ENCODE measurements at regions not wholly inside any gene's neighbourhood (a gene's known extent, or its start where the extent isn't known, plus 50 kb on each side); places are given as distances from the start of the nearest gene placed in this dataset.

DNA sequence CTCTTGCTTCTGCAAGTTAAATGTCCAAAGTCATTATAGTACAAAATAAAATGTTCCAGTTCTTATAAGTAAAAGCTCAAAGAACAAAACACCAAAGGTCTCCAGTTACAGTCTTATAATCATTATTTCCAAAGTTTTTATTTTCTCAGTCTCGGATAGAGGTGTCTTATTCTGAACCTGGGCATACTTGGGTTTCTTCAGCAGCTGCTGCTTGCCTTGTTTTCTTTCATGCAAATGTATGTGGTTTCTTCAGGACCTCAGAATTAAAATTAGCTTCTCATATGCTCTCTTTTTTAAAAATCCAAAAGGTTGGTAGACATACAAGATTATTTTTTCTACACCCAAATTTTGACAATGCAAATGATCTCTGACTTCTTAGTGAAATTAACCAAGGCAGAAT lies 383.0 kb downstream of the METTL4 start:
- no peak overlapping the region for H3K4me2 ChIP-seq (ENCODE audit: low read length)
- ATAC-seq (no peak), DNase-seq (ENCODE audit: low read depth, low spot score) (no peak)
- intact Hi-C loops (cut with micrococcal nuclease), result no loop called here
- TF ChIP-seq ZFX (IDR thresholded peaks at IDR 0.05) (no peak), YY1 (IDR thresholded peaks at IDR 0.05; ENCODE audit: extremely low read depth, insufficient replicate concordance, low read depth, low read length) (no peak), CTCF (IDR thresholded peaks at IDR 0.05 in 2 of 3, conservative IDR thresholded peaks at IDR 0.05 in 1 of 3; ENCODE audit: borderline replicate concordance in 1 of 3, insufficient read depth in 1 of 3, low read depth in 2 of 3, low read length in 2 of 3) (no peak), SRF (IDR thresholded peaks at IDR 0.05; ENCODE audit: low read depth) (no peak), EGR1 (IDR thresholded peaks at IDR 0.05; ENCODE audit: low read depth) (no peak), RAD21 (IDR thresholded peaks at IDR 0.05; ENCODE audit: low read depth) (no peak), CBX3 (IDR thresholded peaks at IDR 0.05; ENCODE audit: low read depth) (no peak), CEBPB (IDR thresholded peaks at IDR 0.05; ENCODE audit: low read depth) (no peak), SIN3A (IDR thresholded peaks at IDR 0.05; ENCODE audit: low read depth) (no peak), POLR2AphosphoS5 (IDR thresholded peaks at IDR 0.05; ENCODE audit: low read depth, low read length) (no peak), ELF1 (IDR thresholded peaks at IDR 0.05; ENCODE audit: borderline replicate concordance, low read depth) (no peak), SP1 (IDR thresholded peaks at IDR 0.05; ENCODE audit: low read depth) (no peak)
- TF ChIP-seq, protein P1, sequence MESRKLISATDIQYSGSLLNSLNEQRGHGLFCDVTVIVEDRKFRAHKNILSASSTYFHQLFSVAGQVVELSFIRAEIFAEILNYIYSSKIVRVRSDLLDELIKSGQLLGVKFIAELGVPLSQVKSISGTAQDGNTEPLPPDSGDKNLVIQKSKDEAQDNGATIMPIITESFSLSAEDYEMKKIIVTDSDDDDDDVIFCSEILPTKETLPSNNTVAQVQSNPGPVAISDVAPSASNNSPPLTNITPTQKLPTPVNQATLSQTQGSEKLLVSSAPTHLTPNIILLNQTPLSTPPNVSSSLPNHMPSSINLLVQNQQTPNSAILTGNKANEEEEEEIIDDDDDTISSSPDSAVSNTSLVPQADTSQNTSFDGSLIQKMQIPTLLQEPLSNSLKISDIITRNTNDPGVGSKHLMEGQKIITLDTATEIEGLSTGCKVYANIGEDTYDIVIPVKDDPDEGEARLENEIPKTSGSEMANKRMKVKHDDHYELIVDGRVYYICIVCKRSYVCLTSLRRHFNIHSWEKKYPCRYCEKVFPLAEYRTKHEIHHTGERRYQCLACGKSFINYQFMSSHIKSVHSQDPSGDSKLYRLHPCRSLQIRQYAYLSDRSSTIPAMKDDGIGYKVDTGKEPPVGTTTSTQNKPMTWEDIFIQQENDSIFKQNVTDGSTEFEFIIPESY (IDR thresholded peaks at IDR 0.05; ENCODE audit: extremely low read depth, insufficient replicate concordance, low read length), result no peak
- TF ChIP-seq, protein P2, sequence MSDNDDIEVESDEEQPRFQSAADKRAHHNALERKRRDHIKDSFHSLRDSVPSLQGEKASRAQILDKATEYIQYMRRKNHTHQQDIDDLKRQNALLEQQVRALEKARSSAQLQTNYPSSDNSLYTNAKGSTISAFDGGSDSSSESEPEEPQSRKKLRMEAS (IDR thresholded peaks at IDR 0.05), result no peak
- TF ChIP-seq, protein P3, sequence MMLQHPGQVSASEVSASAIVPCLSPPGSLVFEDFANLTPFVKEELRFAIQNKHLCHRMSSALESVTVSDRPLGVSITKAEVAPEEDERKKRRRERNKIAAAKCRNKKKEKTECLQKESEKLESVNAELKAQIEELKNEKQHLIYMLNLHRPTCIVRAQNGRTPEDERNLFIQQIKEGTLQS (IDR thresholded peaks at IDR 0.05), result no peak
- no peaks in the 10 kb centered on the region for H3K36me3 ChIP-seq (ENCODE audit: control insufficient read depth in 1 of 2, insufficient read depth in 2 of 2, low read length in 2 of 2)
- no peaks in the 10 kb centered on the region for H3K79me2 ChIP-seq (ENCODE audit: insufficient read depth, low read length)
- ChIA-PET CTCF (no interaction called here), RAD21 (ENCODE audit: low non-redundant PET in 1 of 2, low total read pairs in 2 of 2, uncharacterized antibody in 2 of 2, unreplicated experiment in 2 of 2) (no interaction called here), POLR2A (no interaction called here)
- no peaks in the 10 kb centered on the region for H3K9me2 ChIP-seq (ENCODE audit: insufficient read depth)
- H3K4me1 ChIP-seq (ENCODE audit: control insufficient read depth in 1 of 2, insufficient read depth in 2 of 2, low read length in 2 of 2), result no peaks in the 10 kb centered on the region
- no peak overlapping the region for H3K27ac ChIP-seq (ENCODE audit: low read depth, low read length)
- no peak overlapping the region for H2AFZ ChIP-seq (ENCODE audit: low read depth, low read length, poor library complexity, severe bottlenecking)
- peaks cover 6% of the 10 kb centered on the region; the same call in 1 of the 2 replicates for H3K27me3 ChIP-seq (ENCODE audit: insufficient read depth, low read length)
- H3K9me3 ChIP-seq (ENCODE audit: control insufficient read depth in 1 of 2, insufficient read depth in 1 of 2, low read depth in 1 of 2, low read length in 2 of 2), result no peaks in the 10 kb centered on the region
- no peaks in the 10 kb centered on the region for H4K20me1 ChIP-seq (ENCODE audit: insufficient read depth)
- H3K4me3 ChIP-seq (replicated peaks in 1 of 2; ENCODE audit: low read depth in 1 of 2, low read length in 2 of 2), result no peak overlapping the region
- H3K9ac ChIP-seq (ENCODE audit: low read length), result no peak overlapping the region
- BruUV-seq (replicated peaks), result no TSS peak
